K562 (cell line): ENCODE measurements at regions not wholly inside any gene's neighbourhood (a gene's known extent, or its start where the extent isn't known, plus 50 kb on each side); places are given as distances from the start of the nearest gene placed in this dataset.

ENCODE experiments used
- ATAC-seq: fragments of 200-7000 bp; cut with Tn5 transposase; 3 replicates; pipeline ENCODE4 v1.9.1; 2020; ENCODE audit warnings: moderate library complexity
- BruUV-seq: library from RNA; stranded (reverse); fragments of 400-500 nt; replicated peaks from 2 replicates; lab custom pipeline; 2021; lab: Mats Ljungman, UMichigan
- CTCF ChIA-PET: fragments of 300-600 bp; formaldehyde crosslinking; extraction: SDS; loops from one replicate; lab custom pipeline; 2021; ENCODE audit warnings: low intra/inter-chr PET ratio; lab: Yijun Ruan, JAX
- POLR2A ChIA-PET: fragments of 300-600, 350-650 bp; sonication (Branson Sonifier 250); formaldehyde crosslinking; extraction: SDS; loops from one replicate; lab custom pipeline; 2021; ENCODE audit warnings: antibody characterized with exemption, inconsistent platforms; lab: Yijun Ruan, JAX
- DNase-seq, 4 experiments: peaks; one replicate each; pipeline versions ENCODE4 v3.0.0 to v3.0.0-alpha.2; 2011 to 2018; ENCODE audit warnings: low spot score in 3 of 4, mixed read lengths in 3 of 4; ENCODE audit errors: extremely low read depth in 1 of 4
- FAIRE-seq: peaks from 2 replicates; lab custom pipeline; 2011; peaks lifted over from hg19 to GRCh38; lab: Jason Lieb, UNC
- H2AFZ ChIP-seq: 2 replicates; pipeline ENCODE4 v1.6.0; 2011; ENCODE audit warnings: low read depth, low read length, control low read depth, inconsistent platforms
- H3K27ac ChIP-seq: fragments of 200-600 bp; 3 replicates; pipeline ENCODE4 v1.8.0; 2011; ENCODE audit warnings: low read depth, mild to moderate bottlenecking, control low read depth, inconsistent platforms, low read length, moderate library complexity, mixed read lengths; ENCODE audit errors: extremely low read depth
- H3K27me3 ChIP-seq, 2 experiments: fragments of 300-600 bp in 1 of 2; 2 replicates in 1 of 2; 3 replicates in 1 of 2; pipeline versions ENCODE4 v1.6.0 to v1.8.0; 2011; ENCODE audit warnings: inconsistent platforms in 2 of 2, low read length in 2 of 2, mild to moderate bottlenecking in 1 of 2, mixed read lengths in 1 of 2, moderate library complexity in 1 of 2; ENCODE audit not compliant: control insufficient read depth in 2 of 2, insufficient read depth in 2 of 2
- H3K36me3 ChIP-seq: fragments of 300-600 bp; 3 replicates; pipeline ENCODE4 v1.8.0; 2011; ENCODE audit warnings: mild to moderate bottlenecking, low read length, inconsistent platforms; ENCODE audit not compliant: control insufficient read depth, insufficient read depth
- H3K4me1 ChIP-seq, 2 experiments: fragments of 200-600 bp in 1 of 2; replicated peaks in 1 of 2; 2 replicates in 1 of 2; 3 replicates in 1 of 2; pipeline versions ENCODE4 v1.5.1 to v1.8.0; 2011; ENCODE audit warnings: inconsistent platforms in 2 of 2, low read length in 2 of 2, mild to moderate bottlenecking in 1 of 2, mixed read lengths in 1 of 2, moderate library complexity in 1 of 2; ENCODE audit not compliant: control insufficient read depth in 2 of 2, insufficient read depth in 2 of 2
- H3K4me2 ChIP-seq: 2 replicates; pipeline ENCODE4 v1.6.1; 2011; ENCODE audit warnings: low read length, control low read depth, inconsistent platforms, mixed read lengths; ENCODE audit not compliant: insufficient read depth
- H3K4me3 ChIP-seq: fragments of 200-600 bp; sonication (generic), shearing (Covaris generic); 2 replicates; pipeline ENCODE4 v1.5.1; 2016; ENCODE audit warnings: control low read depth, inconsistent platforms
- H3K79me2 ChIP-seq: fragments of 200-600 bp; 3 replicates; pipeline ENCODE4 v1.8.0; 2011; ENCODE audit warnings: low read length, inconsistent platforms; ENCODE audit not compliant: control insufficient read depth, insufficient read depth
- H3K9ac ChIP-seq, 2 experiments: 2 replicates each; pipeline versions ENCODE4 v1.6.0 to v1.6.1; 2011; ENCODE audit warnings: low read depth in 2 of 2, low read length in 2 of 2, control low read depth in 1 of 2, inconsistent platforms in 1 of 2, mild to moderate bottlenecking in 1 of 2, mixed read lengths in 1 of 2; ENCODE audit not compliant: insufficient read depth in 1 of 2
- H3K9me1 ChIP-seq: one replicate; pipeline ENCODE4 v1.6.0; 2011; ENCODE audit warnings: inconsistent platforms, mild to moderate bottlenecking, low read length, moderate library complexity; ENCODE audit not compliant: control insufficient read depth, insufficient read depth
- H3K9me3 ChIP-seq: replicated peaks from 2 replicates; pipeline ENCODE4 v1.5.1; 2011; ENCODE audit warnings: low read depth, low read length, inconsistent platforms; ENCODE audit not compliant: control insufficient read depth, insufficient read depth
- H4K20me1 ChIP-seq: replicated peaks from 2 replicates; pipeline ENCODE4 v1.6.1; 2011; ENCODE audit warnings: low read length, inconsistent platforms, mixed read lengths; ENCODE audit not compliant: control insufficient read depth, insufficient read depth
- ATF7 ChIP-seq: fragments of 450-650 bp; IDR thresholded peaks from 2 replicates; pipeline ENCODE4 v1.7.1; 2014; ENCODE audit warnings: mild to moderate bottlenecking, moderate library complexity
- BRF2 ChIP-seq: IDR thresholded peaks from 3 replicates; pipeline ENCODE4 v1.6.1; 2011; ENCODE audit warnings: borderline replicate concordance, mild to moderate bottlenecking; ENCODE audit not compliant: insufficient read length, insufficient read depth
- E2F6 ChIP-seq, 2 experiments: IDR thresholded peaks; 2 replicates each; pipeline ENCODE4 v1.6.1; 2011; ENCODE audit warnings: borderline replicate concordance in 1 of 2, control low read depth in 1 of 2, low read depth in 1 of 2, low read length in 1 of 2, mild to moderate bottlenecking in 1 of 2, mixed read lengths in 1 of 2, moderate library complexity in 1 of 2; ENCODE audit not compliant: insufficient read depth in 1 of 2, insufficient read length in 1 of 2, poor library complexity in 1 of 2, severe bottlenecking in 1 of 2; ENCODE audit errors: extremely low read depth in 1 of 2
- EP400 ChIP-seq: fragments of 450-650 bp; IDR thresholded peaks from 2 replicates; pipeline ENCODE4 v1.6.1; 2017; ENCODE audit warnings: antibody characterized with exemption, mild to moderate bottlenecking, moderate library complexity
- HDAC1 ChIP-seq, 2 experiments: fragments of 450-650 bp; IDR thresholded peaks; 2 replicates each; pipeline ENCODE4 v1.6.1; 2016 to 2017; ENCODE audit warnings: inconsistent platforms in 1 of 2, mild to moderate bottlenecking in 1 of 2, moderate library complexity in 1 of 2
- POU5F1 ChIP-seq: fragments of 150-350 bp; IDR thresholded peaks from 2 replicates; pipeline ENCODE4 v1.6.1; 2014; ENCODE audit warnings: borderline replicate concordance, low read length, low read depth, mild to moderate bottlenecking; ENCODE audit not compliant: partially characterized antibody
- RBFOX2 ChIP-seq: fragments of 200-400 bp; formaldehyde crosslinking; IDR thresholded peaks from 2 replicates; pipeline ENCODE4 v1.6.1; 2017; ENCODE audit warnings: low read depth, mild to moderate bottlenecking, low read length, moderate library complexity
- SNIP1 ChIP-seq: fragments of 450-650 bp; IDR thresholded peaks from 2 replicates; pipeline ENCODE4 v1.7.1; 2017; ENCODE audit warnings: low read depth, mild to moderate bottlenecking
- SOX6 ChIP-seq: fragments of 450-650 bp; IDR thresholded peaks from 2 replicates; pipeline ENCODE4 v1.6.1; 2014; ENCODE audit warnings: mild to moderate bottlenecking
- THRA ChIP-seq: fragments of 450-650 bp; IDR thresholded peaks from 2 replicates; pipeline ENCODE4 v1.6.1; 2017; ENCODE audit warnings: mild to moderate bottlenecking, moderate library complexity
- TOE1 ChIP-seq, 2 experiments: fragments of 450-650 bp in 1 of 2; sonication (generic) in 1 of 2; formaldehyde crosslinking in 1 of 2; IDR thresholded peaks; 2 replicates each; pipeline versions ENCODE4 v1.7.1 to v1.8.0; 2016 to 2022; ENCODE audit warnings: borderline replicate concordance in 2 of 2, mild to moderate bottlenecking in 2 of 2, antibody characterized with exemption in 1 of 2, inconsistent platforms in 1 of 2, low read depth in 1 of 2, missing genetic modification reagents in 1 of 2, moderate library complexity in 1 of 2
- XRCC5 ChIP-seq: fragments of 200-400 bp; formaldehyde crosslinking; IDR thresholded peaks from 2 replicates; pipeline ENCODE4 v1.6.1; 2017; ENCODE audit warnings: low read depth, mild to moderate bottlenecking, low read length
- ZNF41 ChIP-seq: fragments of 250-450 bp; sonication (Bioruptor Pico); conservative IDR thresholded peaks from 2 replicates; pipeline ENCODE4 v1.4.0; 2020; ENCODE audit warnings: mild to moderate bottlenecking
- WGBS: fragments of 100-300 bp; shearing (Covaris generic); methylation state at CpG from one replicate; pipeline ENCODE4 v1.1.6; 2016; ENCODE audit warnings: low coverage, mixed read lengths; ENCODE audit not compliant: insufficient coverage; ENCODE audit errors: missing lambda C conversion rate; 5-methylcytosine and 5-hydroxymethylcytosine counted together
- in situ Hi-C: fragments of 300-500 bp; cut with MboI; formaldehyde crosslinking; loops from 4 replicates; pipeline ENCODE4 v1.15.0; 2018; ENCODE audit warnings: inconsistent platforms, mixed read lengths
- intact Hi-C: fragments of 100-400 bp; cut with micrococcal nuclease; formaldehyde crosslinking; loops from 2 replicates; pipeline ENCODE4 v1.14.2; 2022

DNA sequence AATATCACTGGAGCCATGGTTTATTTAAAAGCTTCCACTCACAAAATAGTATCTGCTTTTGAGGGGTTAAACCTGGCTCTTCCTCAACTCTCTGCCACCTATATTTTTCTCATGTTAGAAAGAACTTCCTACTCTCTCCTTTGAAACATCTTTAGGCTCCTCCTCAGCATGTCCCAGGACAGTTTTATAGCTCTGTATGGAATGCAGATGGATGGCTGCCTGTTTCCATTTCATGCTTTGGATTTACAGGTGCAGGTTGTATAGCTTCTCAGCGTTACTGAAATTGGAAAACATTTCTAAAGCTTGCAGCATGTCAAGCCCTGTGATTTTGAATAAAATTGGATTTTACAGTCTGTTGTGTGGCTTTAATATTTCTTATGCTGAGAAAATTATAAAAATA, 314.0 kb downstream of the NDFIP2 start:
- ATAC-seq (no peak), FAIRE-seq (no peak), DNase-seq (no peak)
- no peak overlapping the region for H2AFZ ChIP-seq
- no peaks in the 10 kb centered on the region for H3K27me3 ChIP-seq
- H3K9me3 ChIP-seq: no peaks in the 10 kb centered on the region
- 0% methylated on average over 1 of the region's 1 CpG for WGBS
- no peak overlapping the region for H3K4me2 ChIP-seq
- H3K9me1 ChIP-seq: no peaks in the 10 kb centered on the region
- no peak overlapping the region for H3K27ac ChIP-seq
- intact Hi-C loops: no loop called here
- H3K4me1 ChIP-seq: no peaks in the 10 kb centered on the region
- POLR2A ChIA-PET: no interaction called here
- in situ Hi-C loops: no loop called here
- no peak for TF ChIP-seq ATF7
- no peak for TF ChIP-seq SOX6
- H3K9ac ChIP-seq: no peak overlapping the region
- H3K4me3 ChIP-seq: no peak overlapping the region
- no TSS peak for BruUV-seq
- H3K79me2 ChIP-seq: no peaks in the 10 kb centered on the region
- CTCF ChIA-PET: no interaction called here
- no peaks in the 10 kb centered on the region for H3K36me3 ChIP-seq
- H4K20me1 ChIP-seq: no peaks in the 10 kb centered on the region

DNA sequence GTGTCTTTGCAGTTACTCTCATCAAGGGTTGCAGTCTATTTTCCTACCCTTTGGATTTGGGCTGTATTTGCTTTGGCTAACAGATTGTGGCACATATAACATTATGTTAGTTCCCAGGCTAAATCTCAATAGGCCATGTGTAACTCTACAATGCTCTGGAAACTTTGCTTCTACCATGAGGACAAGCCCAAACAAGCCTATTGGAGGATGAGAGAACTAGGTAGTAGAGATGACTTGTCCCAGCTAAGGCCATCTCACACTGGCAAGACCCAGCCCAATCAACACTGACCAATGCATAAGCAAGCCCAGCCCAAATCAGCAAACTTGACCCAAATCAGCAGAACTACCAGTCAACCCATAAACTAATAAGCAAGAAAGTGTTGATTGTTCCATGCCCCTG, 311.8 kb downstream of the NDFIP2 start:
- Histone ChIP-seq H4K20me1 (no peaks in the 10 kb centered on the region), H3K4me2 (no peak overlapping the region), H2AFZ (no peak overlapping the region), H3K9me3 (no peaks in the 10 kb centered on the region), H3K9me1 (no peaks in the 10 kb centered on the region), H3K79me2 (no peaks in the 10 kb centered on the region), H3K27me3 (no peaks in the 10 kb centered on the region), H3K4me1 (no peaks in the 10 kb centered on the region), H3K36me3 (no peaks in the 10 kb centered on the region), H3K27ac (no peak overlapping the region), H3K9ac (no peak overlapping the region), H3K4me3 (no peak overlapping the region)
- in situ Hi-C loops (no loop called here), intact Hi-C loops (no loop called here)
- ATAC-seq (no peak), FAIRE-seq (no peak), DNase-seq (no peak)
- no TSS peak for BruUV-seq
- ChIA-PET POLR2A (no interaction called here), CTCF (no interaction called here)
- no peak for TF ChIP-seq XRCC5
- TF ChIP-seq TOE1 (IDR thresholded peaks at IDR 0.05; ENCODE audit: borderline replicate concordance): no peak
- no peak for TF ChIP-seq TOE1 (CRISPR knock-in tag; IDR thresholded peaks at IDR 0.05; ENCODE audit: borderline replicate concordance, low read depth)
- TF ChIP-seq THRA: no peak
- no peak for TF ChIP-seq BRF2
- no peak for TF ChIP-seq E2F6 (IDR thresholded peaks at IDR 0.05; ENCODE audit: borderline replicate concordance in 1 of 2, extremely low read depth in 1 of 2, insufficient read depth in 1 of 2, insufficient read length in 1 of 2, low read depth in 1 of 2, low read length in 1 of 2, poor library complexity in 1 of 2, severe bottlenecking in 1 of 2)
- no peak for TF ChIP-seq EP400
- TF ChIP-seq RBFOX2: no peak
- TF ChIP-seq SNIP1: no peak
- TF ChIP-seq ZNF41 (CRISPR knock-in tag): no peak
- TF ChIP-seq HDAC1 (IDR thresholded peaks at IDR 0.05): no peak
- no peak for TF ChIP-seq POU5F1
